ENCODE measurements at regions not wholly inside any gene's neighbourhood (a gene's known extent, or its start where the extent isn't known, plus 50 kb on each side); places are given as distances from the start of the nearest gene placed in this dataset.

DNA sequence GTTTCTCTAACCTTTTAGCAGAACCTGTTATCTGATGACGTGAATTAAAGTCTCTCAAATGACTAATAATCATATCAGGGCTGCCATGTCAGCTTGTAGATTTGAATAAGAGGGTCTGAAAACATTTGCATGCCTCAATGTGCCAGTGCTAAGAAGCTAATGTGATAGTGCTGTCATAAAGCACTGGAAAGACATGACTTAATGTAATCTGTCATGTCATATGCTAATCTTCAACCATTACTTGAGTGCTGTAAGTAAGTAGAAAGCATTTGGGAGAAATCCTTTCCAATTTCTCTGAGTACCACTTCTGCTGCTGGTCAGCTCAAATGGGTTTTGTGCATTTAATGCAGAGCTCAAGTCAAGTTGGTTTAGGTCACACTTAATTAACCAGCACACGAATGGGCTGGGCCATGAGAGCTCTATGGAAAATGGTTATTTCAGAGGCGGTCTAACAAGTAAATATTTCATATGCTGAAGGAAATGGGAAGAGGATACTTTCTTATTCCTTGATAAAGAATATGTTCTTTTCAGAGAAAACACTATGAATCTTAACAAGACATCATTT lies 609.2 kb downstream of the LMO4 start:
- no peak for DNase-seq

DNA sequence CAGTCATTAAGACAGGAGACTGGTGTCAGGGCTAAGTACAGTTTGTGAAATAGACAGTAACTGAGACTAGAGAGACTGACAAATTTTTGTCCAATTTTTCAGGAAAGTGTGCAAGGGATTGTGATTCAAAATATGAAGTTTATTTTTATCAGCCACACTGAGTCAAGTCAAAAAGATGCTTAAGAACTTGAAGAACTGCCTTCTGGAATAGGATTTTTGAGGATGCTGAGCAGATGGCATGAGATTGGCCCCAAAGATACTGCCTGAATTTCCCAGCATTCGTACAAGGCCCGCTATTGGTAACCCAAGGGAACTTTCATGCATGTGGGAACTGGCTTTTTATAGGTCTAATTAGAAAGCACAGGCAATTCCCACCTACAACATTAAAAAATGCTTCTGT lies 610.0 kb downstream of the LMO4 start:
- DNase-seq, result no peak

DNA sequence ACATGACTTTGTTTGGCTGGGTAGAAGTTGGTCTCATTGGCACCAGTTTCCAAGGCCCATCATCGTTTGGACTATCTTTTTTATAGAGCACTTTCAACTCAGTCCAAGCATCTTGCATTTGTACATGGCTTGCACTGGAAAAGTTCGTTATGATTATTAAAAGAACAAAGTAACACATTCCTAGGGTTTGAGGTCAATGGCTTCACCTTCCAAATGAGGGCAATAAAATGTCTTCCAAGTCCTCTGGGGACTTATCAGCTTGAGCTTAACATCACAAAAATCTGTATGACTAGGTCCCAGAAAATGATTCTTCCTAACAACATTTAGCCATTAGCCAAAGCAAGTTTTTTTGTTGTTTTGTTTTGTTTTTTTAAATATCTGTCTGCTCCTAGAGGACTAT lies 610.8 kb downstream of the LMO4 start:
- DNase-seq, result no peak

DNA sequence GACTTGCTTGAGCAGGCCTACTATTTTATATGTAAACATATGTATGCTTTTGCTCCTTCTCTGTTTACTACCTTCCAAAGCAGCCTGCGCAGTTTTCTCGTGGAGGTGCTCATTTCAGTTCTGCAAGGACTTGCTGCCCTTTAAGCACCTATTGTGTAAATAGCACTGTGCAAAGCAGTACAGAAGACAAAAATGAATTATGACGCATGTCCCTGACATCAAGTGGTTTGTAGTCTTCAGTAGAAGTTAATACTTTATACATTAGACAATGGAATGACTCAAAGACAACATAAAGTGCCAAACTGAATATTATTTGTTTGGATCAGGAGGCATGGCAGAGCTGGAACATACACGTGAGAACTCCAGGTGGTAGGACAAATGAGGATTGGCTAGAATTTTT lies 611.7 kb downstream of the LMO4 start:
- DNase-seq, result no peak

DNA sequence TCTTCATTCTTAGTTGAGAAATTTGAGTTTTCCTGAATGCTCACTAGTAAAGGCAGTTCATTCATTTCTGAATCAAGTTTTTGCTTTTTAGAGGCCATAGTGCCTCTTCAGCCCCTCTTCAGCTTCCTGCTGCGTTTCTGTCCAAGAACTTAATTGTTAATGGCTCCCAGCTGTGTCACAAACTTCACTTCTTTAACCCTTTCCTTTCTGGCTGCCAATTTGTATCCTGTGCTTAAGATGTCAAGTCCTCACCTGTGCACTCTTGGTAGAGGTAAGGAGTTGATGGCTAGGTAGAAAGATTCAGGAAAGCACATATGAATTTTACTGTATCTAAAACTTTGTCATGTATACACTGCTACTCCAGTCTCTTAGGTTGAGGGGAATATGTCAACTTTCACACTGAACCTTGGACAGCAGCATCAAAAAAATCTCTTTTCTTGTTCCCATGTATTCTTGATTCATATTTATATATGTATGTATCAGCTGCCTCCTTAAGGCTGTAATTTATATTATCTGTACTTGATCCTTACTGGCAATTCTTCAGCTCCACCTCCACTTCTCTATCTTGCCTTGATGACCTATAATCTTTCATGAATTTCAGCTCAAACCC lies 612.8 kb downstream of the LMO4 start:
- no peak for DNase-seq

DNA sequence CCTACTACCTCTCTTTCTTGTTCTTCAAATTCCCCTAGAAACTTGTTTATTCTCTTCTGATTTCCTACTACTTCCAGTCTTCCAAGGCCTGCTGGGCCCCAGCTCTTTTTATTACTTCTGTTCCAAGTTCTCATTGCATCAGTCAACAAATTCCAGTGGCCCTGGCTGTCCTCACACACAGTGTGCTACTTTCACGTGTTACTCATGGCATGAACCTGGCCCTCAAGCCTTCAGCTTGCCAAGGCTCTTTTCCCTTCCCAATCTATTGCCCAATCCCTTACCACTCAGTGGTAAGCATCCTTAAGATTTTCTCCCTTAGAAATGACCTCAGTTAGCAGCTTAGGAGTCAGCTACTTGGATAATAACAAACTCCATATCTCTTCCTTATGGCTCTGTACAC lies 613.5 kb downstream of the LMO4 start:
- no peak for DNase-seq

DNA sequence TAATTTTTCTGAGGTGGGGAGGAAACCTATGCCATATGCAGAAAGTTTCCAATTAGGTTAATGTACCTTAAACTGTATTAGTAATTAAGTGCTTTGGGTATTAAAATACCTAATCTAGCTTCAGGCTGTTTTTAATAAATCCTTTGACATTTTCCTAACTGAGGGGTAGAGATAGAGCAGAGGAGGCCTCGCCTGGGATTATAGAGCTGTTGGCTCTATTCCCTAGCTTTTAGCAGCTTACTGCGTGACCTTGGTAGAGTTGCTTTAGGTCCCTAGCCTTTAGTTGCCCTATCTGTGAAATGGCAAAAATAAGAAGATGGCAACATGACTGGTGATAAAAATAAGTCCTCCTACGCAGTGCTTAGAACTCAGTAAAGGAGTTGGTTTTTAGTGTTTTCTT lies 621.0 kb downstream of the LMO4 start:
- no peak for DNase-seq

DNA sequence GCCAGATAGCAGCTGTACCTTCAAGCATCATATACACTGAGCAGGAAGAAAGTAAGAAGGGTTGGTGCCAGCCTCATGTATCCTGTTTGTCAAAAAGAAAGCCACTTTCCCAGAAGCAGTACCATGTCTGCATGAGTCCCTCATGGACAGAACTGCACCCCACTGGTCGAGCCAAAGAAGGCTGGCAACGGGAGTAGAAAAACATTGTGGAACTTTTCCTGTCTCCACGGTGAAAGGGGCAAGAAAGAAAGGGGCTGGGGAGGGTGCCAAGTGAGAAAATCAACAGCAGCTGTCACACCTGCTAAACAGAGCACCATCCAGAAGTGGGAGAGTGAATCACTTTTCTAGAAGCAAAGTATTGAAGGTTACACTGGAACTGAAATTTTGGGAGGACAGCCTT lies 621.7 kb downstream of the LMO4 start:
- DNase-seq, result no peak

DNA sequence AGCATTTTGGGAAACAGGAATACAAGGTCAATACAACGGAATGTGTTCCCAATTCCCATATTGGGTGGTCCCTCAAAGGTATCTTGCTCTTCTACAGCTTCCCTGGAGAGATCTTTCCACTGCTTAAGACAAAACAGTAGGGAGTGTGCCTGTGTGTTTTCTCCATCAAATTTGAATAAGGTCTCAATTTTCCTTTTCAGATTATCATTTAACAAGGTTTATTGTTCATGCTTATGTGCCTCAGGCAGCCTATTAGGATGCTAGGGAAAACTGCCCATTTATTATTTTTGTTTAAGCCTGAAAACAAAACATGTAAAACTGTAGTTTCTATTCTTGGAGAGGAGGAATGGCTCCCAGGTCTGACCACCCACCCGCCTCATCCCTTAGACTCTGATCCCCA lies 622.7 kb downstream of the LMO4 start:
- no peak for DNase-seq

DNA sequence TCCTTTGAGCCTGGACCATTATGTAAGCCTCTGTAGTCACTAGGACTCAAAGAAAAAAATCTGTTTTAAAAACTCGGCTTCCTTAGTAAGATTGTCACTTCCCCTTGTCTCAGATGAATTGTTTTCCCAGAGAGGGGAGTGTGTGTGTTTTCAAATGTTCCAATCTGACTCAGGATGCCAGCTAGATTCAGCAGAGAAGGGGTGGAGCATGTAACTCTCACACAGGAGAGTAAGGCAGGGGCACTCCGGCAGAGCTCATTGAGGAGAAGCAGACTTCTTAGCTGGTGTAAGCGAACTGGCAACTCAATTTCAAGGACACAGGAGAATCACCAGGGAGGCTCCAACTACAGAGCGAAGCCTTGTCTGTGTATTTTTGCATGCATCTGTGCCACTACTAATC lies 623.2 kb downstream of the LMO4 start:
- no peak for DNase-seq

DNA sequence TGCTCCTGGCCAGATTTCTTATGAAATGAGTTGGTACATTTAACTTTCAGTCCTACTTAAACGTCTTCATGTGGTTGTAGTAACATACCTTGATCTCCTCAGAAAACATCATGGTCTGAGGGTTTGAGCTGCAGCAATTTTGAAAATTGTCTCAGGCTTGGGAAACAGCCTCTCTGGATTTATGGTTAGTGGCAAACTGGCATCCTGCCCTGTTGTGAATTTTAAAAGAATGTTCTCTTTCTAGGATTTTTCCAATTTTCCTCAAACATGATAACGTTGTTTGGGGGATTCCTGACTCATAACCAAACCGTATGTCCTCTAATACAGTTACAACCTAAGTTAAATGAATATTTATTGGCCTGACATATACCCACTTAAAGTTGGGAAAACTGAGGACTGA lies 624.4 kb downstream of the LMO4 start:
- DNase-seq, result no peak

DNA sequence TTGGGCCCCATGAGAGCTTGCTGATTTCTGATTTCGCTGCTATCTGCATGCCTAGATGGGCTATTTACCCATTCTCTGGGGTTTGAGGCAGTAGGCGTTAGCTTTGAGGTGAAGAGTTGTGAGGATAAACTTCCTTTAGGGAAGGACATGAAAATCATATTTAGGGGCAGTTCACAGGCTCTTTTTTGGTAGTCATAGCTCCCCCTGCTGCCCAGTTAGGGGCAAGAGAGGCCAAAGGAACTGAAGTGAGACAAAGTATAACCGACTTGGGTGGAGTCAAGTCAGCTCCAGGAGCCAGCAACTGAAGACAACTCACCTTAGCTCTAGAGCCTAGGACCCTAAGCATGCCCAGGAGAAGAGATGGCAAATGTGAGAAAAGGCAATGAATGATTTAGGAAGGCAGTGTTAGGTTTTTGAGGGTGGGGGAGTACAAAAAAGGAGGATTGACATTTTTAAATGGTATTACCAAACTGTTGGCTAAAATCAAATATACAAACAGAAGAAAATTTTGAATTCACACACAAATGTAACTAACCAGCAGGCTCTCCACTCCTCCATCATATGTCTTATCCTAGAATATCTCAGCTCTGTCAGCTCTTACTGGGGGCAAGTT lies 625.2 kb downstream of the LMO4 start:
- DNase-seq, result peak; percentile 40 to 45

DNA sequence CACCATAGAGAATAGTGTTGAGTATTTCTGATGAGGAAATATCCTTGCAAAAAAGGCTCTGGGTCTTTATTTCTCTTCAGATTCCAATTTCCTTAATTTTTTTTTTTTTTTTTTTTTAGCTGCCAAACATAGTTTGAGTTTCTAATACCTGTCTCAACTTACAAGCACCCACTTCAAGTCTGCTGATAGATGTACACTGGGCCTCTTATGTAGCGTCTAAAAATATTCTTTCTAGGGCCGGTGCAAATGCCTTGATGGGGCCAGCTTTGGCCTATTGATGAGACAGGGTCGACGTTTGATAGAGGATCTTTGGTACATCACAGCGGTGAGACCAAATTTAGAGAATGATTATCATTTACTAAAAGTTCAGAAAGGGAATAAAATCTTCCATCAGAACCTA lies 626.4 kb downstream of the LMO4 start:
- DNase-seq, result no peak

DNA sequence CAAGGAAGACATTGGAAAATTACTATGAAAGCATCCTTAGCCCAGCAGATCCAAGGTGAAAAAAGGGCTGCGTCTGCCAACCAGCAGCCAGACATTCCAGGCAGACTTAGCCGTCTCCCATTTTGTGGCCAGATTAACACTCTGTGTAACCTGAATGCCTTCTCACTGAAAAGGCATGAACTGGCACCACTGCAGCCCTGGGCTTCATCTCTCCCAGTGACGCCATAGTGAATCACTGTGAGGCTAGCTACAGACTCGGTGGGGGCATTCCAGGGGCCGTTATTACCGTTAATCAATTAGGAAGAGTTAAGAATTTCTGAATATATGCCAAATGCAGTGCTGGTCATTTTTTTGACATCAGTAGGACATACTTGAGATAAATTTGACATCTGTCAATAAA lies 627.4 kb downstream of the LMO4 start:
- DNase-seq, result no peak

DNA sequence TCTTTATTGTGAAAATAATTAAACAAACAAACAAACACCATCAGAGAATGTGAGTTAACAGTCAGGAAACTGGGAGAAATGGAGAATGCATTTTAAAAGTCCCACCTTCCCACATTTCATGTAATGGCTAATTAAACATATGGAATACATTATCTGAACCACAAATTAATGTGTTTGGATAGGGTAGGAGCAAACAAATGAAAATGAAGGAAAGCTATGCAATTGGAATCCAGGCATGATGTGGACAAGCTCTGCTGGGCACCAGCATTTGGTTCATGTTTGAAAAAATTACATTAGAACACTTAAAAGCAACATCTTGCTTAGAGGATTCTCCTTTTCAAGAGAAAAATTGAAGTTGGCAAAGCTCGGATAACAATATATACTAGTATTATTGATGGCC lies 628.1 kb downstream of the LMO4 start:
- DNase-seq, result no peak

DNA sequence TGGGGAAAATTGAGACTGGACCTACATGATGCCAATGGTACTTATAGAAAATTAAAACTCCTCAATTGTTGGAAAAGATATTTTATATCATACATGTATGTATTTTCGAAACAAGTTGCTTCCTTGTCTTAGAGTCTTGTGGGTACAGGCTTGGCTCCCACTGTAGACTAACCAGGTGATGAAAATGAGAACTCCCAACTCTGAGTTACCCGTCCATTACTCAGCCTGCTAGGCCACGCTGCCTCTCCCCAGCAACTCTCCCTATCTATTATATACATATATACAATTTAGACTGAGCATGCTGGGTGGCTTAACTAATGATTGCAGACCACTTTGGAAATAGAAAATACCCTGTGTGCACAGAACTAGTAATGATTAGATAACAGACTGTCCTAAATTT lies 628.7 kb downstream of the LMO4 start:
- no peak for DNase-seq

DNA sequence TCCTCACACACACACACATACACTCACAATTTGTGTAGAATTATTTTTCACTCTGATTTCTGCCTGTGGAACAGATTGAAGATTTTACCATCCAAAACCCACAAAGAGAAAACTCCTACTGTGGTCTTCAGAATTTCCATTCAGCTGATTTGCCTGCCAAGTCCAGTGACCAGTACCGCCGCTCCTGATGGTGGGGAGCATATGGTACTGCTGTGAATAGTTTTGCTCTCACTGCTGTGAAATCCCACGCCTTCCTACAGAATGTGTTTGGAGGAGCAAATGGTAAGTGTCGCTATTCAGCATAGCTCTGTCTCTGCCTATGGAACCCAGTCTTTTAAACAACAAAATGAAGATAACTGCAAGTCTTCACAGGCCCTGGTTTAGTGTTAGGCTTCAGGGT lies 629.5 kb downstream of the LMO4 start:
- DNase-seq, result no peak

DNA sequence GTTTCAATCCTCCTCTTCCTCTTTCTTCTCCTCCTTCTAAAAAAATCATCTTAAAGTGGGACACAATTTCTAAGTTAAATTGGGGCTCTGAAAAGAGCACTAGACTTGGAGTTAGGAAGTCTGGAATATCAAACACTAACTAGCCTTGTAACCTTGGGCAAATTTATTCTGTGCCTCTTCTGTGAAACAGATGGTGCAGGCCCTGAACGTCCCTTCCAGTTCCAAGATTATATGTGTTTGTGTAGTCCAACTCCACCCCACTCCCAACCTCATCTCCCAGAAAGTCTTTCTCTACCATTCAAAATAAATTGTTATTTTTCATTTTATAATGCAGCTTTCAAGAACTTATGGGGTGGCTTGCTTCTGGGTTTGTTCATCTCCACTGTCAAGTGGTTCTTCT lies 630.0 kb downstream of the LMO4 start:
- no peak for DNase-seq

DNA sequence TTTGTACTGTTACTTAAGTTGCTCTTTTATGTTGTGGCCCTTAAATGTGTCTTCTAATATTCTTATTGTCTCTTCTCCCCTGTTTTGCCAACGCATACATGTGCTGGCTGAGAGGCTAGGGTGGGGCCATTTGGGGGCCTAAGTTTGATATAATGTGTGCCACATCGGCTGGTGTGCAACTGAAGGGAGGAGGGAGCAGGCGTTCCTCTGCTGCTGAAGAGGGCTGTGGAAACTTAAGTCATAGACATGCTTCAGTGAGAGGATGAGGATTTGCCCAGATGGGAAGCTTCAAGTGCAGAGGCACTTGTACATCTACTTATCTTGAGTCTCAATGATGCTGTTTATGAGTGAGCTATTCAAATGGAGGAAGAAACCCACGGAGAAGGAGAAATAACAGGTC lies 630.6 kb downstream of the LMO4 start:
- DNase-seq, result no peak

DNA sequence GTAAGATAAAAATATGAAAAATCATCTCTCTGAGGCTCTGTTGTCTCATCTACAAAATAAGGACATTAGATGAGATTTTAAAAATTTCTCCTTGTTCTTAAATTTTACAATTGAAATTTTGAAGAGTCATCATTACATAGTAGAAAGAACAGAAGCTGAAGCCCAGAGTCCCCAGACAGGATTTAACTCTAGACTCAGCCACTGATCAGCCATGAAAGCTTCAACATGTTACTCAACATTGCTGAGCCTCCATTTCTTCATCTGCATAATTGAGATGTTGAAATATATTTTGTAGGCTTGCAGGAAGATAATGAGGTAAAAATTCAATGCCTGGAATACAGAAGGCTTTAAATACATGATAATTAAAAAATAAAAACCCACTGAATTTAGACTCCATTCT lies 633.3 kb downstream of the LMO4 start:
- DNase-seq, result no peak

DNA sequence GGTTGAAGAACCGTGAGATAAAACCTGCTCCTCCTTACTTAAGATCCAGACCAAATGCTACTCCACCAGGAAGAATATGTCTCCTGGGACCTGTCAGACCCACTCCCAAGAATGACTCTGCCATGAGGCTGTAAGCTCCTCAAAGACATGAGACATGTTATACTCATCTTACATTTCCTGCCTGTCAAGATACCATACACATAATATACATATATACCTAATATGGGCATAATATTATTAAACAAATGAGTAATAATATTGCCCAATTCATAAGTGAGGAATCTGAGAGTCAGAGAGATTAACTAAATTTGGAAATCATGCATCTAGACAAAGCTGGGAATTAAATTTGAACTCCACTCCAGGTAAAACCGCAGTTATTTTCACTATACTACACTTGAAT lies 634.9 kb downstream of the LMO4 start:
- DNase-seq, result no peak

DNA sequence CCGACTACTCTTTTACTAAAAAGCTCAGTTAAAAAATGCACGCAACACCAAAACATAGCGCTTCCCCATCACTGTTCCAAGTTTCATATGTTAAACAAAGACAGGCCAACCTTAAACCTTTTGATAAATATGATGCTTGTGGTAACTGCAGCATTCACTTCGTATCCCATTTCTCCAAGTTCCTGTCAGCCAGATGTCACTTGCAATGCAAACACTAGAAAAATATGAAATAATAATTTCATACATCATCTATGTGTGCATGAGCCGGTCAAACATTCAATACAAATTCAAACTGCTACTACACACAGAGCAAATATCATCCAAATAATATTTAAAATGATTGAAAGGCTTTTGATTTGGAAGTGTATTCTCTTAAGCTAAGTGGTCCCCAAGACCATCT lies 636.5 kb downstream of the LMO4 start:
- no peak for DNase-seq

DNA sequence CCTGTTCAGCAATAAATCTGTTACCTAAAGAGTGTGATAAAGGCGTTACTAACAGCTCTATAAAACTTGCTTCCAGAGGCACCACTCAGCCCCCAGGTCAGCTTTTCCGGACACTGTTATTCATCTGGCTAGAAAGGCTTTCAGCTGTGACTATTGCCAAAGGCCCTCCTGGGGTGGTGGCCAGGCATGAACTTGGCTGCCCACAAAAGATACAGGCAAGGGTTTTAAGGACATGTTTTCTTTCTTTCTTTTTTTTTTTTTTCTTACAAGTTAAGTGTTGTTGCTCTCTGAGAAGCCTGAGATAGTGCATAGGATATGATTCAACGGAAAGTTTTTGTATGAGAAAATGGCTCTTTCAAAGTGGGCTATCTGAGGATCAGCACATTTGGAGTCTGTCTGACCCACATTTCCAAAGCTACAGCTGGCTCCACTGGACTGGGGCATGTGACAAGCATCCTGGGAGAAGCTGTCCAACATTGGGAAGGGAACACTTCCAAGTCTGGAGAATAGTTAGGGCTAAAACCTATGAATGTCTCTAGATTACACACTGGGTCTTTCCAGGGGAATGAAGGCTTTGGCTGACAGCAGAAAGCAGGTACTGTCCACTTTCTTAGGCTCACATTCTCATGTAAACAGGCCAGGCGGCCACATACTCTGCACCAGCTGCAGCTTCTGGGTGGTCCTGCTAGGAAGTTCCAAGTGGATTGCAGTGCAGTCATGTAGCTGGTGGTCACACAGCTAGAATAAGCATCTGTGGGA lies 639.7 kb downstream of the LMO4 start:
- no peak for DNase-seq

DNA sequence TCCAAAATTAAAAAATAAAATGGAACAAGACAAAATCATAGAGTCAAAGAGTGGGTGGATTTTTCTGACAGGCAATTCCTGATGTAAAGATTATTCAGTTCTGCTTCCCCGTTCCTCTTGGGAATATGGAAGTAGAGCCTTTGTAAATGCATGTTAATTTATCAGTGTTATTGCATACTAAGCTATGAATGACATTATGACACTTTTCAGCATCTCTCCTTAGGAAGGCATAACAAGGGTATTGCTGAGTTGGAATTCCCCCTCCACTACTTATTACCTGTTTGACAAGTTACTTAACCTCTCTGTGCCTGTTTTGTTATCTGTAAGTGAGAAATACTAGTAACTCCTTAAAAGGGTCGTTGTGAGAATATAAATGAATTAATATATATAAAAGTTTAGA lies 640.4 kb downstream of the LMO4 start:
- no peak for DNase-seq

Measured in AML-193 (cell line).